Fibroblast of skin of left biceps (primary cell): ENCODE measurements at regions not wholly inside any gene's neighbourhood (a gene's known extent, or its start where the extent isn't known, plus 50 kb on each side); places are given as distances from the start of the nearest gene placed in this dataset.
"Not testable (repeated sequence)": the region's sequence is repeated elsewhere in the genome, so short reads cannot be mapped to it uniquely, and the experiment has no call there.

Experiments
- DNase-seq, 2 experiments: peaks; one replicate each; pipeline ENCODE4 v3.0.0-alpha.2; 2013; ENCODE audit warnings: low read depth in 2 of 2

DNA sequence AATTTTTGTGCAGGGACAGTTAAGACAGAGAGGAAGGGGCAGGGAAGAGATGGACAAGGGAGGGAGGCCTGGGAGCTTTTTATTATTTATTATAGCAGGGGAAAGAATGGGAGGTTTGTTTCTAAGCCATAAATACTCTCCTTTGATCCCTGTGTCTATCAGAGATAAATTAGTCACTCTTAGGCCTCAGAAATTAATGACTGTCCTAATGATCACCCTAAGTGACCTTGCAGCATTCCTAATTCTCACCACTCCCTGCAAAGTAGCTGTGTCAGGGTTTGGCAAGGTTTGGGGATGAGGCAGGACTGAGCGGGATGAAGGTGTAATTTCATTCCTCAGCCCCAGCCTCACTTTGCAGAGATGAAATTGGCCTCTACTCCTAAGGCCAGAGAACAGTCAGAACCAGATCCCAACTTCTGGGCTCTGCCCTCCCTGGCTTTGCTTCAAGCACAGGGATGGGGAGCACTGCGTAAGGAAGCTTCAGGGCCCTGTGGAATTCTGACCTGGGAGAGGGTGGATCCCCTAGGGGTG, 95.0 kb downstream of the TMEM17 start:
- DNase-seq = no peak

DNA sequence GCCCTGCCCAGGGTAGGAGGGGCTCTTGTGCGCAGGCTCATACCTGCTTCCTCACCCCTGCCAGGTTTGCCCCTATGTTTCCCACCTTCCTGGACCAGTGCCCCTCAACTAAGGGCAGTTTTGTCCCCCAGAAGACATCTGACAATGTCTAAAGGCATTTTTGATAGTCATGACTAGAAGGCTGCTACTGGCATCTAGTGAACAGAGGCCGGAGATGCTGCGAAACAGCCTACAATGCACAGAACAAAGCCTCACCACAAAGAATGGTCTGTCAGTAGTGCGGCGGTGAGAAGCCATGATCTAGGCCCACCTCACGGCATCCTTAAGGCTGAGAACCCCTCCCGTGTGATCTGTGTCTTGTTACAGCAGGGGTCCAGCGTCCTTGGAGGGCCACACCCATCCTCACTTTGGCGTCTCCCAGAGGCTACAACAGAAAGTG, 96.0 kb downstream of the TMEM17 start:
- no peak for DNase-seq

DNA sequence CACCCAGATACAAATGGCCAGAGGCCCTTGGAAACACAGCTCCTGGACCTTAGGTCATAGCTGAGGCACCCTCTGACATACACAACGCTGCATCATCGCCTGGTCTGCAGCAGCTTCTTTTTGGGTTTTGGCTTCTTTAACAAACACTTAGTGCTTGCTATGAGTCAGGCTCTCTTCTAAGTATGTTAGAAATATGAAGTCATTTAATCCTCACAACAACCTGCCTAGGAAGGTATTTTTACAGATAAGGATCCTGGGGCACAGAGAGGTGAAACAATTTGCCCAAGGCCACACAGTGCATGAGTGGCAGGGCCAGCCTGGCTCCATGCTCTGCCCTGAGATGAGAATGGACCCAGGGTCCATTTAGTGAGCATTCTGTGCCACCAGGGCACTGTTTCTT, 96.6 kb downstream of the TMEM17 start:
- no peak for DNase-seq

DNA sequence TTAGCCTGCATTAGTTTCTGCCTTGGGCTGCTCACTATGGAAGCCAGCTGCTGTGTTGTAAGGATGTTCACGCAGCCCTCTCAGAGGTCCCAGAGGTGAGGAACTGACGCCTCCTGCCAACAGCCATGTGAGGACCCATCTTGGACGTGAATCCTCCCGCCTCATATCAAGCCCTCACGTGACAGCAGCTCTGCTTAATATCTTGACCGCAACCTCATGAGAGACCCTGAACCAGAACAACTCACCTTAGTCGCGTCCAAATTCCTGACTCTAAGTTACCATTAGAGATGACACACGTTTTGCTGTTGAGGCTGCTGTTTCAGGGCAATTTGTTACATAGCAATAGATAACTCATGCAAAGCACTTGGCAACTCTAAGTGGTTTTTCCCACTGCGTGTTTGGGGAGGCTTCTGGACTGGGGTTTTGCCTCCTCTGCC, 97.7 kb downstream of the TMEM17 start:
- DNase-seq = peak; percentile 2 to 5

DNA sequence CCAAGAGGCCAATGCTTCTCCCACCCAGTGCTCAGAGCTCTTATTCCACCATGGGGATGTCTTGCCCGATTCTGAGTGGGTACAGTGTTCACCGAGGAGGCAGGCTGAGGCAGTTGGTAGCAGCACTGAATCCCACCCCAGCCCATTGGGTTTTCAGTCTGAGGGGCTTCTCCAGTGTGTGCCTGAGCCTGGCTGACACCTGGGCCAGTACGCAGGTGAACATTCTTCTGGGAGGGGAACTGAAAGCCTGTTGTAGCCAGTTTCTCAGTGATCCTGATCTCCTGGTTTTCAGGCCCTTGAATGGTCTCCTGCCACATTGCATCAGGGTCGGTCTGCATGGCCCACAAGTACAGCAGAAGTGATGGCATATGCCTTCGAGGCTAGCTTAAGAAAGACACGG, 98.2 kb downstream of the TMEM17 start:
- DNase-seq = no peak

DNA sequence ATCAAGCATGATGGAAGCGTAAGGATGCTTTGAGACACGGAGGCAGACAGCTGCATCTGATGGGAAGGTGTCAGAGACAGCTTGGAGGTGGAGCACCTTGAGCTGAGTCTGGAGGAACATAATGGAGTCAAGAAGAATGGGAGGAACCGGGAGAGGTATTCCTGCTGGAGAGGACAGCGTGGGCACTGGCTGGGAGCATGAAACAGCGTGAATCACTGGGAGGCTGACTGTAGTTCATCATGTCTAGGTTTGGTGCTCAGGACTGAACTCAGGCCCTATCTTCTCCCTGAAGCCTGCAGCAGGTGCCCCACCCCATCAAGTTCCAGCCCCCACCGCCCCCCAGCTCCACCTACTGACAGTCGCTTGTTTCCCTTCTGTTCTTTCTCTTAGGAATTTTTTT, 98.6 kb downstream of the TMEM17 start:
- DNase-seq = no peak

DNA sequence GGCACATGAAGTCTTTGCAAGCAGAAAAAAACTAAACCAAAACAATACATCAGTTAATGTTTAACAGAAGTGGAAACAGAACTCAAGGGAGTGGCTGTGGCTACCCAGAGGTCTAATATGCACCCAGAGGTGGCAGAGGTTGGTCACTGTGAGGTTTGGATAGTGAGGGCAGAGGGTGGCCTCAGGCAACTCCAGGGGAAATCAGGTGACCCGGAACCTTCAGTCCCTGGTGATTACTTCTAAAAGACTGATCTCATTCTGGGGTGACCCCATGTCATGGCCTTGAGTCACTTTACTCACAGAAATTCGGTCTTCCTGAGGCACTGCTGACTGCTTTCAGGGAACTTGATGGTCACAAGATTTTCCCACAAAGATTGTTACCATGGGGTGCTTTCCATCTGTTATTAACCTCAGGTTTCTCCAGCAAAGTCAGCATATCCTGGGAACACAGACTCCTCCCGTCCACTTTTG, 99.4 kb downstream of the TMEM17 start:
- DNase-seq = no peak

DNA sequence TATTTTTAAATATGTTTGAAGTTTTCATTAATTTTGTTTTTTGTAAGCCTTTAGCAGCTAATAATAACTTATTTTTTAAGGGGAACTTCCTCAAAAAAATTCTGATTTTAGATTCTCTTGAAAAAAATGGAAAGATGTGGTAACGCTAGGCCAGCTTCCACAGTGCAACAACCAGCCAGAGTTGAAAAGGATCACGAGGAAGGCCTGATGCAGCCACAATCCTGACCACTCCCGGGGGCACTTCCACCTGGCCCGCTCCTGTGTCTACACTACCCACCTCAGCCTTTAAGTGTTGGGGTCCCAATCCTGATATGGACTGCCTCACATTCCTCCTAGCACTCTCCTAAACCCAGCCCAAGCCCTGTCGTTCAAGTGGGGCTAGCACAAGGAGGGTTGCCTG, 101.1 kb downstream of the TMEM17 start:
- no peak for DNase-seq

DNA sequence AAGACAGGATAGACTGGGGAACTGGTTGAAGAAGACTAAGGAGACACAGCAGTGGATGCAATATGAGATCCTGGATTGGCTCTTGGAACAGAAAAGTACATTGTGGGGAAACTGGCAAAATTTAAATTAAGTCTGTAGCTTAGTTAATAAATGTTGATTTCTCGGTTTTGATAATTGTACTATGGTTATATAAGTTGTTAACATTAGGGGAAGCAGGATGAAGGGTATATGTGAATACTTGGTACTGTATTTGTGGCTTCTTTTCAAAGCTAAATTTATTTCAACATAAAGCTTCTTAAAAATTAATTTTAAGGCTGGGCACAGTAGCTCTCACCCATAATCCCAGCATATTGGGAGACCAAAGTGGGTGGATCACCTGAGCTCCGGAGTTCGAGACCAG, 103.8 kb downstream of the TMEM17 start:
- DNase-seq = no peak

DNA sequence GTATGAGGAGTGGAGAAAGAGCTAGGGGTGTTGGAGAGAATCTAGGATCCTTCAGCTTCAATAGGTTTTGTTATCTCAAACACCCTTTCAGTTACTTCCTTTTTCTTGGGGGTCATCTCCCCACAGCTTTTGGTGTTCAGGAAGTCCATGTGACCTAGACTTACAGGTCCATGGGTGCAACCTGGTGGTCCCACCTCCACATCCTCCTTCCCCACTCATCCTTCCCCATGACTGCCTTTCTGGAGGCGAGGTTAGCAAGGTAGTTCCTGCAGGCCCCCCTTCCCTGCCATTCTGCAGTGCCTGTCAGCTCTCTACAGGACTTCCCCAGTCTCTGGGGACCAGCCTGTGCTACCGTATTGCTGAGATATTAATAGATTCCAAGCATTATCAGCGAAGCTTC, 107.6 kb downstream of the TMEM17 start:
- DNase-seq = no peak

DNA sequence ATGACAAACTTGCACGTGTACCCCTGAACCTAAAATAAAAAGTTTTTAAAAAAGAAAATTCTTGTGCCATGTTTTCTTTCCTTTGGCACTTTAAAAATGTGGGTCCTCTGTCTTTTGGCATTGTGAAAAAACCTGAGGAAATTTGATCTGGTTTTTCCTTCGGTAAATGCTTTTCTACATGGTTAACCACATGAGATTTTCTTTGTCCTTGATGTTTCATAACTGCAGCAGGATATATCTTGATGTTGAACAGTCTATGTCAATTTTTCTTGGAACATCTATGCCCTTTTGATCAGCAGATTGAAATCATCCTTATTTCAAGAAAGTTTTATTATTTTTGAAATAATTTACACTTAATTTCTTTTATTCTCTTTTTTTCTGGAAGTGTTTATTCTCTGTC, 109.1 kb downstream of the TMEM17 start:
- no peak for DNase-seq

DNA sequence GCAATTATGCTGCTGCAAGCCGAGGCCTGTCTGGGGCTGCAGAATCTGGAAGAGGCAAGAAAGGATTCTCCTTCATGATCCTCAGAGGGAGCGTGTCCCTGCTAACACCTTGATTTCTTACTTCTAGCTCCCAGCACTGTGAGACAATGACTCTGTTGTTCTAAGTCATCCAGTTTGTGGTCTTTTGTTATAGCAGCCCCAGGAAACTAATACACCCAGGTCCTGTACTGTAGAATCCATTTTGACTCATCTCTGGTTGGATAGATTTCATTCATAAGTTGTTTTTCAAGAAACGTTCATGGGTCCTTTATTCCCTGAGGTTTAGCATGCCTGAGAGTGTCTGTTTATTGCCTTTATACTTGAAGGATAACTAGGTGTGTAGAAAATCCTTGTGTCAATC, 112.7 kb downstream of the TMEM17 start:
- DNase-seq = no peak

DNA sequence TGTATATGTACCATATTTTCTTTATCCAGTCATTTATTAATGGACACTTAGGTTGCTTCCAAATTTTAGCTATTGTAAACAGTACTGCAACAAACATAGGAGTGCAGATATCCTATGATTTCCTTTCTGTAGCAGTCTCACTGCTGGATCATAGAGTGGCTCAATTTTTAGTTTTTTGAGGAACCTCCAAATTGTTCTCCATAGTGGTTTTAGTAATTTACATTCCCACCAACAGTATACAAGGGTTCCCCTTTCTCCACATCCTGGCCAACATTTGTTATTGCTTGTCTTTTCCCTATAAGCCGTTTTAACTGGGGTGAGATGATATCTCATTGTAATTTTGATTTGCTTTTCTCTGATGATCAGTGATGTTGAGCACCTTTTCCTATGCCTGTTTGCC, 114.3 kb downstream of the TMEM17 start:
- DNase-seq = no peak

DNA sequence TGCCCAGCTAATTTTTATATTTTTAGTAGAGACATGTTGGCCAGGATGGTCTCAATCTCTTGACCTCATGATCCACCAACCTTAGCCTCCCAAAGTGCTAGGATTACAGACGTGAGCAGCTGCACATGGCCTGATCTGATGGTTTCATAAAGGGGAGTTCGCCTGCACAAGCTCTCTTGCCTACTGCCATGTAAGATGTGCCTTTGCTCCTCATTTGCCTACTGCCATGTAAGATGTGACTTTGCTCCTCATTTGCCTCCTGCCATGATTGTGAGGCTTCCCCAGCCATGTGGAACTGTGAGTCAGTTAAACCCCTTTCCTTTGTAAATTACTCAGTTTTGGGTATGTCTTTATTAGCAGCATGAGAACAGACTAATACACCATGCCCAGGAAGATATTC, 119.6 kb downstream of the TMEM17 start:
- DNase-seq = not testable (repeated sequence)

DNA sequence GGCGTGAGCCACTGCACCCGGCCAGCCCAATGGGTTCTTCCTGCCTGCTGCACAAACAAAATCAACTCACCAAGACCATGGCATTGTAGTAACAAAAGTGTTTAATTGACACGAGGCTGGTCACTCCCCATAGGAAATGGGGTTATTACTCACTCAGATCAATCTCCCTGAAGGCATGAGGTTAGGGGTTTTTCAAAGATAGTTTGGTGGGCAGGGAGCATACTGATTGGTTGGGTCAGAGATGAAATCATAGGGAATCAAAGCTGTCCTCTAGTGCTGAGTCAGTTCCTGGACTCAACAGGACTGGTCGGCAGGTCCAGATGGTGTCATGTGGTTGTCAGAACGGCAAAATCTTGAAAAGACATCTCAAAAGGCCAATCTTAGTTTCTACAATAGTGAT, 122.1 kb downstream of the TMEM17 start:
- DNase-seq = no peak

DNA sequence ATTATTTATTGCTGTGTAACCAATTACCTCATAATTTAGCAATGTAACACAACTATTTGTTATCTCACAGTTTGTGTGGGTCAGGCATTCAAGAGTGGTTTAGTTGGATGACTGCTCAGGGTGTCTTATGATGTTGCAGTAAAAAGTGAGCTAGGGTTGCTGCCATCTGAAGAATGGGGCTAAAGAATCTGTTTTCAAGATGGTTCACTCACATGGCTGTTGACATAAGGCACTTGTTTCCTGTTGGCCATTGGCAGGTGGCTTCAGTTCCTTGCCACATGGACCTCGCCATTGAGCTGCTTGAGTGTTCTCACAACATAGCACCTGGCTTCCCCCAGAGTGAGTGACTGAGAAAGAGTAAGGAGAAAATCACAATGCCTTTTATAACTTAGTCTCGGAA, 123.2 kb downstream of the TMEM17 start:
- no peak for DNase-seq

DNA sequence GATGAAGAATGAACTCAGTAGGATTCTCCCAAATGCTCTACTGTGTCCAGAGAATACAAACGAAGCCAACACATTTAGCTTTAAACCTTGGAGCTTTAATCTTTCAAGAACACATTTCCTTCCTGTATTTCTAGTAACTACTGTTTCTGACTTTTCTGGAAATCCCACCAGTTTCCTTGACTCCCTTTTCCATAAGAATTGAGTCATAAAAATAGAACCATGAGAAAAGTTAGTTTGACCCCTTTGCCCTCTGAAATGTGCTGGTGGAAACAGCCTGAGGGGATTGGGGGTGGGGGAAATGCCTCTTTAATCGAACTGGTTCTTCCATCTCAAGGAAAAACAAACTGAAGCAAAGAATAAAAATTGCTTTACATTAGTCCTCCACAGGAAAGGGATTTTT, 123.9 kb downstream of the TMEM17 start:
- DNase-seq = no peak

DNA sequence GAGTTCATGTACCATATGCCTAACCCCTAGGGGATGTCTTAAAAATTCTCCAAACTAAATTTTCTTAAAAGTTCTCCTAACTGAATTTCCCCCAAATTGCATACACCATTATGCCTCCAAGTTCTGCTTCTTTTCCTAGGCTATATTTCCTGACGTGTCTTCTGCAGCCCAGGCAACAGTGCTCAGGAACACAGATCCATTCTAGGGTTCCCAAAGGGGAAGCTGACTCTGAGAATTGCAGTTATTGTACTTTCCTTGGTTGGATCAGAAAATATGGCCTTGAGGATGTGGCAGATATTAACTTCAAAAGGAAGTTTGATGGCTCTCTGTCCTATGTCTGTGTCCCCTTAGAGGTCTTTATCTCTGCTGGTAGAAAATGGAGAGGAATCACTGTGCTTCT, 124.3 kb downstream of the TMEM17 start:
- DNase-seq = no peak

DNA sequence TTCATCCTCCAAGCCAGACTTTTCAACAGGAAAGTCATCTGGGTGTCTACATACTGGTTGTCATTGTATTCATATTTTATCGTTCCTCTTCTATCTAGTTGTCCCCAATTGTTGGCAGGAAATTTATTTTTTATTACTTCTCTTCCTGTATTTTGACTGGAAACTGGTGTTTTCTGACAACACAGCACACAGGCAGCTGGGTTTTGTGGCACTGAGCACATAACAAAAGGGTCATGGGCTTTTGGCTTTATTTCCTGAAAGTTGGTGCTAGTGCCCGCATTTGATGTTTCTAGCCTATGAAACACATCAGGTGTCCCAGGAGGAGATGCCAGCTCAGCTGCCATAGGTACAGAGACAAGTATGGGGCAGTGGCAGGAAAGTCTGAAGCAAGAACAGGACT, 126.4 kb downstream of the TMEM17 start:
- no peak for DNase-seq

DNA sequence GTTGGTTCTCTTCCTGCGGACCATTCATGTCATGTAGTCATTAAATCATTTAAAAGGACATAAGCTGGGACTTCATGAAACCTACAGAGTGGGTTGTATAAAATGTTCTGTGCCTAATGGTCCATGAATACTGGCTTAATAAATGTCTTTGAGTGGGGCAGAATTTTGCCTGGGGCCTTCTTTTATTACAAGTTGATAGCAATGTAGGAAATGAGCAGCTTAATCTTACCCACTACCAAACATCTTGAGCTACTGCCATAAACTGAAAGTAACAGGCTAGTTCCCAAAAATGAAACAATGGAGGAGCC, 130.9 kb downstream of the TMEM17 start:
- no peak for DNase-seq

DNA sequence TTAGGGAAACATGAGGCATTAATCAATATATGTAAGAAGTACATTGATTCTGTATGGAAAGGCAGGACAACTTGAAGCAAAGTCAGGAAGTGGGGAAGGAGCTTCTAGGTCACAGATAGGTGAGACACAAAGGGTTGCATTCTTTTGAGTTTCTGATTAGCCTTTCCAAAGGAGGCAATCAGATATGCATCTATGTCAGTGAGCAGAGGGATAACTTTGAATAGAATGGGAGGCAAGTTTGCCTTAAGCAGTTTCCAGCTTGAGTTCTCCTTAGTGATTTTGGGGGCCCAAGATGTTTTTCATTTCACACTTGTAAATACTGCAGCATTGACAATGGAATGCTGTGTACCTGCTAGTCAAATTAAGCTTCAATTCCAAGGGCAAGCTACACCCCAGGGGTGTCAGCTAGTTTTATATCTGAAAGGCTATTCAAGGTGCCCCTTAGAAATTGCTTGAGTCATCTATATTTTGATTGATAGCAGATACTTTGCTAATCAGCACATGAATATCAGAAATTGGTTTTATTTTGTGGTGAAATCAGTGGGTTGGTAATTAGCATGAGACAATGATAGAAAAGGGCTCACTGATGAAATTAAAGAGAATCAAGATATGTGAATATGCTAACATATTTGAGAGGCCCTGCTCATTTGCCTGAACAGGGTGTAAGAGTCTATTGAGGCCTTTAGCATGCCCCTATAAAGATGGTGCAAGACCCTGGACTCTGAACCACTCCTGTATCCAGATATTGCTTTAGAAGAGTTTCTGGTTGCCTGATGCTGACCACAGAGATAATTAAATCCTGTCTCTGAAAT, 131.5 kb downstream of the TMEM17 start:
- no peak for DNase-seq

DNA sequence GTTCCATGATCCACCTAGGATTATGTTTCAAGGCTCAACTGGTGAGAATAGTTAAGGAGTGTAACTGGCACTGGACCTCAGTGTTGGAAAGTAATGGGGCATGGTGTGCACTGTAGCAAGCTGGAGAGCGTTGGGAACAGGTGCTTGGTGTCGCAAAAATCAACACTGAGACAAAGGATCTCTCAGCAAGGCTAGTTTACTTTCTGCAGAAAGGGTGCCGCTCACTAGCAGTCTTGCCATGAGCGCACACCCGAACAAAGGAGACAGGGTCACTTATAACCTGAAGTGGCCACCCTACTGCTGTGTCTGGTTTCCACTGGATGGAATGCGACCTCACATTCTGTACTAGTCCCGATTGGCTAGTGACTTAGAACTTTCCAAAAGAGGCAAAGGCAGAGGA, 133.2 kb downstream of the TMEM17 start:
- DNase-seq = no peak

DNA sequence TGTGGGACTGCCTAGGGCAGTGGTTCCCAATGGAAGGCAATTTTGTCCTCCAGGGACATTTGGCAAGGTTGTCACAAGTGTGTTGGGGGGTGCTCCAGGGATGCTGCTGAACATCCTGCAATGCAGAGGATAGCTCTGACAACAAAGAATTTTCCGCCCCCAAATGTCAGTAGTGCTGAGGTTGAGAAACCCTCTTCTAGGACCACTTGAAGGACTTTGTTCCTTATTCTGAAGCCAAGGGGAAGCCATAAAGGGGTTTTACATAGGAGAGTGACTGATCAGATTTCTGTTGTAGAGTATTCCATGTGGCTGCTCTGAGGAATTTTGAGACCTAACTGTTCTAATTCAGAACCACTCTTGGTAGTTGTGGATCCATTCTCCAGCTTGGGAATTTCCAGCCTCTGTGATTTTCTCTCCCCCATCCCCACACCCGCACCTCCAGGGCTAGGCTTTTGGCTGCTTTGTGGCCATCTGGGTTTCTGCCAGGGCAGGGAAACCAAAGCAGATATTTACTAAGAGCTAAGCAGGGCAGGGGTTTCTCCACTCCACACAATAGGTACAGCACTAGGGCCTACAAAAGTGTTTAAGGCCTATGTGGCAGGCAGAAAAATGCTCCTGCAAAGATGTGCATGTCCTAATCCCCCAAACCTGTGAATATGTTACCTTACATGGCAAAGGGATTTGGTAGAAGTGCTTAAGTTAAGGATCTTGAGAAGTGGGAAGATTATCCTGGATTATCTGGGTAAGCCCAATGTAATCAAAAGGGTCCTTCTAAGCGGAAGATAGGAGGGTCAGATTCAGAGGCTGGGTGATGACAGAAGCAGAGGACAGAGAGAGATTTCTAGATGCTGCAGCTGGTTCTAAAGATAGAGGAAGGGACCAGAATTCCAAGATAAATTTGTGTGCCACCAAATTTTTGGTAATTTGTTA, 135.4 kb downstream of the TMEM17 start:
- DNase-seq = no peak
